ENCODE measurements at regions not wholly inside any gene's neighbourhood (a gene's known extent, or its start where the extent isn't known, plus 50 kb on each side); places are given as distances from the start of the nearest gene placed in this dataset.
A peak's percentile ranks its signal among the peaks of the same experiment; 100 is the strongest.

GRCh38 chr3:153052096-153052460 is 109.9 kb upstream of the RAP2B start:
- Histone ChIP-seq H3K27ac (ENCODE audit: low read depth) (no peak overlapping the region), H2AFZ (peak overlapping the region; percentile 56; the same call in 1 of the 2 replicates), H3K27me3 (ENCODE audit: insufficient read depth) (no peaks in the 10 kb centered on the region), H3K9me2 (ENCODE audit: insufficient read depth) (peaks cover 4% of the 10 kb centered on the region; the same call in 1 of the 2 replicates), H3K79me2 (replicated peaks; ENCODE audit: insufficient read depth) (no peaks in the 10 kb centered on the region), H3K4me2 (no peak overlapping the region), H4K20me1 (replicated peaks; ENCODE audit: insufficient read depth) (no peaks in the 10 kb centered on the region), H3K36me3 (ENCODE audit: insufficient read depth) (no peaks in the 10 kb centered on the region), H3F3A (replicated peaks; ENCODE audit: low read depth) (no peaks in the 10 kb centered on the region), H3K4me1 (ENCODE audit: insufficient read depth) (no peaks in the 10 kb centered on the region), H3K4me3 (no peak overlapping the region)
- ATAC-seq (no peak), DNase-seq (ENCODE audit: low spot score) (no peak)
- no peak overlapping the region for H3K4me3 Mint-ChIP-seq
- no peak overlapping the region for H3K27ac Mint-ChIP-seq
- H3K27me3 Mint-ChIP-seq (ENCODE audit: insufficient read depth, low read depth, poor library complexity) = no peaks in the 10 kb centered on the region
- H3K9me3 Mint-ChIP-seq = peaks cover 2% of the 10 kb centered on the region; the same call in 2 of the 3 replicates
- TF ChIP-seq NANOG (IDR thresholded peaks at IDR 0.05; ENCODE audit: borderline replicate concordance) (no peak), REST (IDR thresholded peaks at IDR 0.05; ENCODE audit: unreplicated experiment) (no peak), EZH2phosphoT487 (IDR thresholded peaks at IDR 0.05; ENCODE audit: unreplicated experiment) (no peak), POLR2AphosphoS5 (IDR thresholded peaks at IDR 0.05; ENCODE audit: low read depth) (no peak), STAT1 (IDR thresholded peaks at IDR 0.05; ENCODE audit: unreplicated experiment) (no peak), JUNB (IDR thresholded peaks at IDR 0.05; ENCODE audit: unreplicated experiment) (no peak), ZNF331 (CRISPR knock-in tag; IDR thresholded peaks at IDR 0.05; ENCODE audit: low read depth) (no peak), EZH2 (IDR thresholded peaks at IDR 0.05; ENCODE audit: low read depth, unreplicated experiment) (no peak)
- H3K36me3 Mint-ChIP-seq (ENCODE audit: low read depth) = no peaks in the 10 kb centered on the region
- no peaks in the 10 kb centered on the region for H3K4me1 Mint-ChIP-seq

GRCh38 chr3:153055217-153055616 is 106.8 kb upstream of the RAP2B start:
- TF ChIP-seq REST (IDR thresholded peaks at IDR 0.05; ENCODE audit: unreplicated experiment) (no peak), NANOG (IDR thresholded peaks at IDR 0.05; ENCODE audit: borderline replicate concordance) (no peak), STAT1 (IDR thresholded peaks at IDR 0.05; ENCODE audit: unreplicated experiment) (no peak), ZNF114 (CRISPR knock-in tag; IDR thresholded peaks at IDR 0.05) (no peak), EZH2phosphoT487 (IDR thresholded peaks at IDR 0.05; ENCODE audit: unreplicated experiment) (no peak)
- H3K4me1 Mint-ChIP-seq = no peaks in the 10 kb centered on the region
- ATAC-seq = no peak

More at GRCh38 chr3:153055217-153055616, 106.8 kb upstream of the RAP2B start:
- no peaks in the 10 kb centered on the region for H3K36me3 Mint-ChIP-seq (ENCODE audit: low read depth)
- H3K4me2 ChIP-seq = no peak overlapping the region
- no peak overlapping the region for H3K27ac ChIP-seq (ENCODE audit: low read depth)
- no peaks in the 10 kb centered on the region for H3K4me1 ChIP-seq (ENCODE audit: insufficient read depth)
- no peaks in the 10 kb centered on the region for H3K27me3 Mint-ChIP-seq (ENCODE audit: insufficient read depth, low read depth, poor library complexity)
- H3K27ac Mint-ChIP-seq = no peak overlapping the region
- no peaks in the 10 kb centered on the region for H3K79me2 ChIP-seq (replicated peaks; ENCODE audit: insufficient read depth)
- H3K4me3 ChIP-seq = no peak overlapping the region
- H3K9me3 Mint-ChIP-seq = peaks cover 2% of the 10 kb centered on the region; the same call in 2 of the 3 replicates
- no peak for DNase-seq (ENCODE audit: low spot score)
- no peaks in the 10 kb centered on the region for H3K36me3 ChIP-seq (ENCODE audit: insufficient read depth)
- H3K27me3 ChIP-seq (ENCODE audit: insufficient read depth) = no peaks in the 10 kb centered on the region
- no peak overlapping the region for H3K4me3 Mint-ChIP-seq
- H4K20me1 ChIP-seq (replicated peaks; ENCODE audit: insufficient read depth) = no peaks in the 10 kb centered on the region
- H2AFZ ChIP-seq = no peak overlapping the region
- peaks cover 4% of the 10 kb centered on the region; the same call in 1 of the 2 replicates for H3K9me2 ChIP-seq (ENCODE audit: insufficient read depth)
- H3F3A ChIP-seq (replicated peaks; ENCODE audit: low read depth) = no peaks in the 10 kb centered on the region

All from GM23338 (cell line).